Chondrocyte (in vitro differentiated cells): ENCODE measurements at regions not wholly inside any gene's neighbourhood (a gene's known extent, or its start where the extent isn't known, plus 50 kb on each side); places are given as distances from the start of the nearest gene placed in this dataset.

Experiments
- DNase-seq: peaks from one replicate; pipeline ENCODE4 v3.0.0; 2021; ENCODE audit warnings: mixed read lengths, low spot score
- H3K27ac Mint-ChIP-seq: one replicate; pipeline ENCODE4 v1.8.0; 2021; ENCODE audit warnings: mild to moderate bottlenecking, moderate library complexity, mixed read lengths; ENCODE audit not compliant: unreplicated experiment
- H3K27me3 Mint-ChIP-seq: 2 replicates; pipeline ENCODE4 v1.8.0; 2021; ENCODE audit warnings: low read depth, mixed read lengths
- H3K36me3 Mint-ChIP-seq: 2 replicates; pipeline ENCODE4 v1.8.0; 2021; ENCODE audit warnings: low read depth, mixed read lengths
- H3K4me1 Mint-ChIP-seq: 2 replicates; pipeline ENCODE4 v1.8.0; 2021; ENCODE audit warnings: low read depth, mild to moderate bottlenecking, mixed read lengths
- H3K4me3 Mint-ChIP-seq: one replicate; pipeline ENCODE4 v1.8.0; 2021; ENCODE audit warnings: mild to moderate bottlenecking, moderate library complexity, mixed read lengths; ENCODE audit not compliant: unreplicated experiment
- H3K9me3 Mint-ChIP-seq: 2 replicates; pipeline ENCODE4 v1.8.0; 2021; ENCODE audit warnings: low read depth, mixed read lengths
- TF ChIP-seq, protein P1 (sequence below): fragments of 200-600 bp; sonication (generic); IDR thresholded peaks from 2 replicates; pipeline ENCODE4 v1.5.0; 2021; ENCODE audit warnings: antibody characterized with exemption, mild to moderate bottlenecking, moderate library complexity

DNA sequence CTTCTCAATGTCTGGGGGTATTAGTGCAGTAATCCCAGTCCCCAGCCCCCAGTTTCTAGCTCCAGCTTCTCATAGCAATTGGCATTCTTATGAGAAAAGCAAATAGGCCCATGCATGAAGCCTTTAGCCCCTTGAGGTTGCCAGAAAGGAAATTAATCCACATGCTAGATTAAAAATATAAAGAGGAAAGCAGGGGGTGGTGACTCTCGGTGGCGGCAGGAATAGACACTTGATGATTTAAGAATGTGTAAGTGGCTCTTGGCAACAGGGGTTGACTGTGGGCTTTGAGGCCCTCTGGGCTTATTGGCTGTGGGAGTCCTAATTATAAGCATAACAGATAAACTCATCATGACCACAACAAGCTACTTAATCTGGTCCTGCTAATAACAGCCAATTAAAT, 1367.3 kb upstream of the FLRT2 start:
- H3K4me1 Mint-ChIP-seq: no peaks in the 10 kb centered on the region
- no peak for DNase-seq
- TF ChIP-seq, protein P1, sequence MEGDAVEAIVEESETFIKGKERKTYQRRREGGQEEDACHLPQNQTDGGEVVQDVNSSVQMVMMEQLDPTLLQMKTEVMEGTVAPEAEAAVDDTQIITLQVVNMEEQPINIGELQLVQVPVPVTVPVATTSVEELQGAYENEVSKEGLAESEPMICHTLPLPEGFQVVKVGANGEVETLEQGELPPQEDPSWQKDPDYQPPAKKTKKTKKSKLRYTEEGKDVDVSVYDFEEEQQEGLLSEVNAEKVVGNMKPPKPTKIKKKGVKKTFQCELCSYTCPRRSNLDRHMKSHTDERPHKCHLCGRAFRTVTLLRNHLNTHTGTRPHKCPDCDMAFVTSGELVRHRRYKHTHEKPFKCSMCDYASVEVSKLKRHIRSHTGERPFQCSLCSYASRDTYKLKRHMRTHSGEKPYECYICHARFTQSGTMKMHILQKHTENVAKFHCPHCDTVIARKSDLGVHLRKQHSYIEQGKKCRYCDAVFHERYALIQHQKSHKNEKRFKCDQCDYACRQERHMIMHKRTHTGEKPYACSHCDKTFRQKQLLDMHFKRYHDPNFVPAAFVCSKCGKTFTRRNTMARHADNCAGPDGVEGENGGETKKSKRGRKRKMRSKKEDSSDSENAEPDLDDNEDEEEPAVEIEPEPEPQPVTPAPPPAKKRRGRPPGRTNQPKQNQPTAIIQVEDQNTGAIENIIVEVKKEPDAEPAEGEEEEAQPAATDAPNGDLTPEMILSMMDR: no peak
- no peak overlapping the region for H3K4me3 Mint-ChIP-seq
- no peak overlapping the region for H3K27ac Mint-ChIP-seq
- no peaks in the 10 kb centered on the region for H3K36me3 Mint-ChIP-seq
- H3K27me3 Mint-ChIP-seq: no peaks in the 10 kb centered on the region
- H3K9me3 Mint-ChIP-seq: no peaks in the 10 kb centered on the region

DNA sequence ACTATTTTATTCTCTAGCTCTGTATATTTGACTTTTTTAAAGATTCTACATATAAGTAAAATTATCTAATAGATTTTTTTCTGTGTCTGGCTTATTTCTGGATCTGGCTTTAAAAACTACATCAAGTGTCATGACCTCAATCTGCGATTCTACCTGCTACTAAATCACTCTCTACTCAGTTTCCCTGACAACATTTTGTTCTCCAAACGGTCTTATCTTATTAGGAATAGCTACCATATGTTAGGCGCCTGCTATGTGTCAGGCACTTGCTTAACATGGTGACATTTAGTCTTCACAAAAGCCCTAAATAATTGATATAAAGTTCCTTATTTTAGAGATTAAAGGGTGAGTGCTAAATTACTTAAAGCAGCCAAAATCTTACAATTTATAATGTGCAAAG, 1362.9 kb upstream of the FLRT2 start:
- TF ChIP-seq, protein P1: no peak
- Mint-ChIP-seq H3K9me3 (peaks cover 8% of the 10 kb centered on the region), H3K4me1 (no peaks in the 10 kb centered on the region), H3K4me3 (no peak overlapping the region), H3K27ac (no peak overlapping the region), H3K36me3 (no peaks in the 10 kb centered on the region), H3K27me3 (no peaks in the 10 kb centered on the region)
- no peak for DNase-seq

- TF ChIP-seq, protein P1: no peak
- DNase-seq: no peak
- H3K4me3 Mint-ChIP-seq: no peak overlapping the region
- H3K36me3 Mint-ChIP-seq: no peaks in the 10 kb centered on the region
- peaks cover 3% of the 10 kb centered on the region for H3K9me3 Mint-ChIP-seq
- H3K27ac Mint-ChIP-seq: no peak overlapping the region
- H3K27me3 Mint-ChIP-seq: no peaks in the 10 kb centered on the region
- H3K4me1 Mint-ChIP-seq: no peaks in the 10 kb centered on the region
Observed at GRCh38 chr14:84180336-84180735, 1349.6 kb upstream of the FLRT2 start.

GRCh38 chr14:84181072-84181471, 1348.9 kb upstream of the FLRT2 start:
- H3K9me3 Mint-ChIP-seq: peaks cover 4% of the 10 kb centered on the region
- no peak overlapping the region for H3K27ac Mint-ChIP-seq
- no peak for DNase-seq
- no peaks in the 10 kb centered on the region for H3K36me3 Mint-ChIP-seq
- H3K4me3 Mint-ChIP-seq: no peak overlapping the region
- H3K27me3 Mint-ChIP-seq: no peaks in the 10 kb centered on the region
- H3K4me1 Mint-ChIP-seq: no peaks in the 10 kb centered on the region
- TF ChIP-seq, protein P1: no peak

DNA sequence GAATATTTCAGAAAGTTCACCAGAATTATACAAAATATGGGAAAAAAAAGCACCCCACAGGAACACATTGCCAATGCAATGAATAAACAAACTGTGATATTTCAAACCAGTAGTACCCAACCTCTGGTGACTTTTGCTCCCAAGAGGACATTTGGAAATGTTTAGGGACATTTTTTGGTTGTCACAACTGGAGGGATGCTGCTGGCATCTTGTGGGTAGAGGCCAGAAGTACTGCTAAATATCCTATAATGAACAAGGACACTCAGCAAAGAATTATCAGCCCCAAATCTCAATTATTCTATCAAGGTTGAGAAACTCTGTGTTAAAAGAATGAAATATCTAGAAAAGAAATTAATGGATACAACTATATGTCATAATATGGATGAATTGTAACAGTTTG, 1334.4 kb upstream of the FLRT2 start:
- TF ChIP-seq, protein P1: peak; percentile 70
- no peaks in the 10 kb centered on the region for H3K27me3 Mint-ChIP-seq

More for the DNA sequence above, 1334.4 kb upstream of the FLRT2 start:
- Mint-ChIP-seq H3K9me3 (peaks cover 7% of the 10 kb centered on the region), H3K27ac (no peak overlapping the region), H3K4me3 (no peak overlapping the region), H3K36me3 (no peaks in the 10 kb centered on the region), H3K4me1 (no peaks in the 10 kb centered on the region)
- no peak for DNase-seq
